Gastroesophageal sphincter (tissue), 3 donors: ENCODE measurements at regions not wholly inside any gene's neighbourhood (a gene's known extent, or its start where the extent isn't known, plus 50 kb on each side); places are given as distances from the start of the nearest gene placed in this dataset.

Source experiments
- EP300 ChIP-seq: sonication (generic); formaldehyde crosslinking; IDR thresholded peaks from one replicate; pipeline ENCODE4 v1.6.1; 2017; ENCODE audit warnings: antibody characterized with exemption, mild to moderate bottlenecking
- POLR2AphosphoS5 ChIP-seq: sonication (generic); formaldehyde crosslinking; IDR thresholded peaks from one replicate; pipeline ENCODE4 v1.6.1; 2017; ENCODE audit warnings: antibody characterized with exemption
- TF ChIP-seq, protein P1 (sequence below), 4 experiments: fragments of 200-600 bp in 2 of 4; fragments of 450-650 bp in 2 of 4; sonication (generic) in 1 of 4; IDR thresholded peaks; one replicate each; pipeline ENCODE4 v1.5.1; 2017 to 2019; ENCODE audit warnings: antibody characterized with exemption in 4 of 4, mild to moderate bottlenecking in 2 of 4, moderate library complexity in 2 of 4

GRCh38 chr6:22023937-22024336 is 272.9 kb downstream of the PRL start:
- TF ChIP-seq POLR2AphosphoS5 (no peak), EP300 (no peak)
- TF ChIP-seq, protein P1, sequence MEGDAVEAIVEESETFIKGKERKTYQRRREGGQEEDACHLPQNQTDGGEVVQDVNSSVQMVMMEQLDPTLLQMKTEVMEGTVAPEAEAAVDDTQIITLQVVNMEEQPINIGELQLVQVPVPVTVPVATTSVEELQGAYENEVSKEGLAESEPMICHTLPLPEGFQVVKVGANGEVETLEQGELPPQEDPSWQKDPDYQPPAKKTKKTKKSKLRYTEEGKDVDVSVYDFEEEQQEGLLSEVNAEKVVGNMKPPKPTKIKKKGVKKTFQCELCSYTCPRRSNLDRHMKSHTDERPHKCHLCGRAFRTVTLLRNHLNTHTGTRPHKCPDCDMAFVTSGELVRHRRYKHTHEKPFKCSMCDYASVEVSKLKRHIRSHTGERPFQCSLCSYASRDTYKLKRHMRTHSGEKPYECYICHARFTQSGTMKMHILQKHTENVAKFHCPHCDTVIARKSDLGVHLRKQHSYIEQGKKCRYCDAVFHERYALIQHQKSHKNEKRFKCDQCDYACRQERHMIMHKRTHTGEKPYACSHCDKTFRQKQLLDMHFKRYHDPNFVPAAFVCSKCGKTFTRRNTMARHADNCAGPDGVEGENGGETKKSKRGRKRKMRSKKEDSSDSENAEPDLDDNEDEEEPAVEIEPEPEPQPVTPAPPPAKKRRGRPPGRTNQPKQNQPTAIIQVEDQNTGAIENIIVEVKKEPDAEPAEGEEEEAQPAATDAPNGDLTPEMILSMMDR (IDR thresholded peaks at IDR 0.05), result no peak
